ENCODE measurements at regions not wholly inside any gene's neighbourhood (a gene's known extent, or its start where the extent isn't known, plus 50 kb on each side); places are given as distances from the start of the nearest gene placed in this dataset.
A peak's percentile ranks its signal among the peaks of the same experiment; 100 is the strongest.

DNA sequence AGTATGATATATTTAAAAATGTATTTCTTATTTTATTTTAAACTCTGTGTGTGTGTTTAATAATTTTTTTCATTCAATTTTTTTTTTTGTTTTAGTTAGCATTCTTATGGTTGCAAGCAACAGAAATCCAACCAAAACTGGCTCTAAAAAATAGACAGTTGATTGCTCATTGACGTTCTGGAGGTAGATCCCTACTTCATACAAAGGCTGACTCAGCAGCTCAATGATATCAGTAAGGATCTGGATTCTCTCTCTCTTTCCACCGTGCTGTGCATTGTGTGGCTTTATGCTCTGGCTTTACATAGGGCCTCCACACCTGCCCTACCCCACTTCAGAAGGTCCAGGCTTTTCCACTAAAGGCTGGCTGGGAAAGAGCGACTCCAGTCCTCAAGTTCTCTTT is 117.8 kb downstream of the UCHL1 start:
- peaks cover 14% of the 10 kb centered on the region for H3K9me3 Mint-ChIP-seq
- H3K4me3 Mint-ChIP-seq, result no peak overlapping the region
- H3K27me3 Mint-ChIP-seq (ENCODE audit: low read depth), result no peaks in the 10 kb centered on the region
- peaks cover 30% of the 10 kb centered on the region for H3K4me1 Mint-ChIP-seq
- TF ChIP-seq, protein P1, sequence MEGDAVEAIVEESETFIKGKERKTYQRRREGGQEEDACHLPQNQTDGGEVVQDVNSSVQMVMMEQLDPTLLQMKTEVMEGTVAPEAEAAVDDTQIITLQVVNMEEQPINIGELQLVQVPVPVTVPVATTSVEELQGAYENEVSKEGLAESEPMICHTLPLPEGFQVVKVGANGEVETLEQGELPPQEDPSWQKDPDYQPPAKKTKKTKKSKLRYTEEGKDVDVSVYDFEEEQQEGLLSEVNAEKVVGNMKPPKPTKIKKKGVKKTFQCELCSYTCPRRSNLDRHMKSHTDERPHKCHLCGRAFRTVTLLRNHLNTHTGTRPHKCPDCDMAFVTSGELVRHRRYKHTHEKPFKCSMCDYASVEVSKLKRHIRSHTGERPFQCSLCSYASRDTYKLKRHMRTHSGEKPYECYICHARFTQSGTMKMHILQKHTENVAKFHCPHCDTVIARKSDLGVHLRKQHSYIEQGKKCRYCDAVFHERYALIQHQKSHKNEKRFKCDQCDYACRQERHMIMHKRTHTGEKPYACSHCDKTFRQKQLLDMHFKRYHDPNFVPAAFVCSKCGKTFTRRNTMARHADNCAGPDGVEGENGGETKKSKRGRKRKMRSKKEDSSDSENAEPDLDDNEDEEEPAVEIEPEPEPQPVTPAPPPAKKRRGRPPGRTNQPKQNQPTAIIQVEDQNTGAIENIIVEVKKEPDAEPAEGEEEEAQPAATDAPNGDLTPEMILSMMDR (IDR thresholded peaks at IDR 0.05; ENCODE audit: unreplicated experiment in 3 of 3), result no peak
- peaks cover 12% of the 10 kb centered on the region for H3K36me3 Mint-ChIP-seq (ENCODE audit: low read depth)
- no peak overlapping the region for H3K27ac Mint-ChIP-seq

DNA sequence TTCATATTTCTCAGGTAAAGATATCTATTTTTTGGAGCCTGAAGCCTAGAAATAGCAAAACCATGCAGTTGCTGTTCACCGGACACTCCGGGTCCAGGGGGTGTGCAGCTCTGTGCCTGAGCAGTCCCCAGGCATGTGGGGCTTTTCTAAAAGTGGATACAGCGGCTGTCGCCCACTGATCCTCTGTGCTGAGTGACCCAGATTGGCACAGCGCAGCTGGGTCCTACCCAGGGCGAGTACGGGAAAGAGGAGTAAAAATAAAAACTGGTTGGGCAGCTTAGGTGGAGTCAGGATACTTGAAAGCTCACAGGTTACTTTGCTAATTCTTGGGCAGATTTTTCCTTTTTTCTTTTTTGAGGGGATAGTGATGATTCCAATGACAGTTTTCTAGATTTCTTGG is 118.8 kb downstream of the UCHL1 start:
- TF ChIP-seq, protein P1 (IDR thresholded peaks at IDR 0.05; ENCODE audit: unreplicated experiment in 3 of 3), result no peak
- Mint-ChIP-seq H3K27me3 (ENCODE audit: low read depth) (no peaks in the 10 kb centered on the region), H3K9me3 (peaks cover 14% of the 10 kb centered on the region), H3K4me1 (peaks cover 30% of the 10 kb centered on the region), H3K36me3 (ENCODE audit: low read depth) (peaks cover 12% of the 10 kb centered on the region), H3K27ac (peak overlapping the region in 2 of 3 experiments; percentile 15 to 27), H3K4me3 (peak overlapping the region in 2 of 3 experiments; percentile 10 to 46)

DNA sequence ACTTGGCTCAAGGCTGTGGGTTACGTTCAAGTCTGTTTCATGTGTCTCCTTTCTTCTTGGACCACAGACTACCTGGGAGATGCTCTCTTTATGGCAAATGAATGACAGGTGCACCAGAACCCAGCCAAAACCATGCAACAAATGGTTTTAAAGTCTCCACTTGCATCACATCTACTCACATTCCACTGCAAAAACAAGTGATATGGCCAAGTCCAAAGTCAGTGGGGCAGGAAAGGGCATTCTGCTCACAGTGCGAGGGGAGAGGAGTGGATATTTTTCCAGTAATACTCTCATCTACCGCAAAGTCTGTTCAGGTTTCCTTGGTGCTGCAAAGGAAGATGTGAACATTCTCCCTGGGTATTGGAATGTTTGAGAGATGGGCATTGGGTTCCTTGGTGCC is 120.5 kb downstream of the UCHL1 start:
- Mint-ChIP-seq H3K4me3 (no peak overlapping the region), H3K27me3 (ENCODE audit: low read depth) (no peaks in the 10 kb centered on the region), H3K27ac (no peak overlapping the region), H3K9me3 (peaks cover 14% of the 10 kb centered on the region), H3K36me3 (ENCODE audit: low read depth) (peaks cover 10% of the 10 kb centered on the region), H3K4me1 (peaks cover 29% of the 10 kb centered on the region)
- TF ChIP-seq, protein P1 (IDR thresholded peaks at IDR 0.05; ENCODE audit: unreplicated experiment in 3 of 3), result no peak

DNA sequence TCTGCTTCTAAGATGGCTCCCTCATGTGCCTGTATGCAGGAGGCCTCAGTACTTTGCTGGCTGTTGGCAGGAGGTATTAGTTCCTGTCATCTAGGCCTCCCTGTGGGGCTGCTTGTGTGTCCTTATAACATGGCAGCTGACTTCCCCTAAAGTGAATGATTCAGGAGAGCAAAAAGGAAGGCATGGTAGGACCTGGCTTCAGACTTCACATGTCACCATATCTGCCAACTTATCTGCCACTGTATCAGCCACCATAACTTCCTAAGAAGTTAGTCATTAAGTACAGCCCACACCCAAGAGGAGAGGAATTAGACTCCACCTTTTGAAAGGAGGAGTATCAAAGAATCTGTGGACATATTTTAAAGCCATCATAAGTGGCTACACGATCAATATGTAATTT is 122.5 kb downstream of the UCHL1 start:
- no peak overlapping the region for H3K27ac Mint-ChIP-seq
- H3K27me3 Mint-ChIP-seq (ENCODE audit: low read depth), result no peaks in the 10 kb centered on the region
- H3K4me1 Mint-ChIP-seq, result peaks cover 28% of the 10 kb centered on the region
- TF ChIP-seq, protein P1 (IDR thresholded peaks at IDR 0.05; ENCODE audit: unreplicated experiment in 3 of 3), result no peak
- H3K4me3 Mint-ChIP-seq, result no peak overlapping the region
- peaks cover 10% of the 10 kb centered on the region for H3K36me3 Mint-ChIP-seq (ENCODE audit: low read depth)
- peaks cover 14% of the 10 kb centered on the region for H3K9me3 Mint-ChIP-seq

DNA sequence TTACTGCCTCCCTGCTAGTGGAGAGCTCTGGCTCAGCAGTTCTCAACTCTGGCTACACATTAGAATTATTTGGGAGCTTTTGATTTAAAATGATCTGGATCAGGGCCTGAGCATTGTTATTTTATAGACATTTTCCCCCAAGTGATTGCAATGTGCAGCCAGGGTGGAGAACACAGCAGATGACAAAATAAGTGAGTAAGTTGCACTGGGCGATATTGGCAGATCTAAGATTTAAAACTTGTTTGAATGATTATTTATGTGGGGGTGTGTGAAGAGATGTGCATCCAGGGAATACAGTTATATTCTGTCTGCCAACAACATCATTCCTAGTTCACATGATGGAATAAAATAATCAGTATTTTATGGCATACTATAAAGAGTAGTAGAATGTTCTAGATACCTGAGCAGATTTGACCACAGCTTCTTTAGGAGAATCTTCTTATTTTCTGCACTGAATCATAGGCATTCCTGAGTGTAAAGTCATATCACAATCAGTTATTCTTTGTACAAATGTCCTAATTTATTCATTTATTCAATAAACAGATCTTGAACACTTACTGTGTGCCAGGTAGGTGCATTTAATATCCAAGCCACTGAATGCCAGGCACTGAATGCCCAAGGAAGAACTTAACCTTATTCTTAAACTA is 123.9 kb downstream of the UCHL1 start:
- no peaks in the 10 kb centered on the region for H3K27me3 Mint-ChIP-seq (ENCODE audit: low read depth)
- peaks cover 10% of the 10 kb centered on the region for H3K36me3 Mint-ChIP-seq (ENCODE audit: low read depth)
- peaks cover 14% of the 10 kb centered on the region for H3K9me3 Mint-ChIP-seq
- H3K27ac Mint-ChIP-seq, result no peak overlapping the region
- TF ChIP-seq, protein P1 (IDR thresholded peaks at IDR 0.05; ENCODE audit: unreplicated experiment in 3 of 3), result no peak
- H3K4me1 Mint-ChIP-seq, result peaks cover 33% of the 10 kb centered on the region
- no peak overlapping the region for H3K4me3 Mint-ChIP-seq

DNA sequence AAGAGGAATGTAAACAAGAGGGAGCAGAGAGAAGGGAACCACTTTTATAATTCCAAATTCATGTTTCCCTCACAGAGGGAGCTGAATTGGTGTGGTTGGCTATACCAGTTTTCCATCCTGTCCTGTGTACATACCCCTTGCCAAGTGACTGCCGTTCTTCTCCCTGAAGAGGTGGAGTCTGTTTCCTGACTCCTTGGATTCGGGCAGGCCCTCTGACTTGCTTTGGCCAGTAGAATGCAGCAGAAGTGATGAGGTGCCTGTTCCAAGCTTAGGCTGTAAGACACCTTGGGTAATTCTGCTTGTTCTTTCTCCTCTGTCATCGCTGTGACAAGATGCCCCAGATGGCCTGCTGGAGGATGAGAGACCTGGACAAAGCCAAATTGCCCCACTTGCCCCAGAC is 124.7 kb downstream of the UCHL1 start:
- H3K9me3 Mint-ChIP-seq, result peaks cover 14% of the 10 kb centered on the region
- H3K27ac Mint-ChIP-seq, result no peak overlapping the region
- H3K4me1 Mint-ChIP-seq, result peaks cover 33% of the 10 kb centered on the region
- TF ChIP-seq, protein P1 (IDR thresholded peaks at IDR 0.05; ENCODE audit: unreplicated experiment in 3 of 3), result no peak
- no peak overlapping the region for H3K4me3 Mint-ChIP-seq
- peaks cover 10% of the 10 kb centered on the region for H3K36me3 Mint-ChIP-seq (ENCODE audit: low read depth)
- H3K27me3 Mint-ChIP-seq (ENCODE audit: low read depth), result no peaks in the 10 kb centered on the region
